ENCODE measurements at regions not wholly inside any gene's neighbourhood (a gene's known extent, or its start where the extent isn't known, plus 50 kb on each side); places are given as distances from the start of the nearest gene placed in this dataset.
"Not testable (repeated sequence)": the region's sequence is repeated elsewhere in the genome, so short reads cannot be mapped to it uniquely, and the experiment has no call there.

DNA sequence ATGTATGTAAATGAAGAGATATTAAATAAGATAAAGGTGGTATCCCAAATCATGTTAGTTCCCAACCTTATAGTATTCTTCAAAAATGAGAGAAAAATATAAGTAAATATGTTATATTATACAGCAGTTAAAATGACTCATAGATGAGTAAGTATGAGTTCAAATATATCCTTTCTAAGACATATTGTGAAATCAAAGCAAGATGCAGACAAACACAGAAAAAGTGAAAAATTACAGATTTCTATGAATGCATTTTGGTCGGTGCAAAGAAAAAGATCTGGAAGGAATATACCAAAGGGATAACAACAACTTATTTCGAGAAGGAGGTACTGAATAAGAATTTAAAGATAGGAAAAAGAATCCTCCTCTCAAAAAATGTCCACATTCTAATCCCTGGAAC, 181.2 kb upstream of the TTC14 start:
- Histone ChIP-seq H3K27me3 (no peaks in the 10 kb centered on the region), H3K4me1 (no peaks in the 10 kb centered on the region), H3K9me3 (peaks cover 0 to 8% (median 0%) of the 10 kb centered on the region in 12 donors), H3K4me3 (no peak overlapping the region), H3K36me3 (no peaks in the 10 kb centered on the region), H3K27ac (no peak overlapping the region)
- DNase-seq (no peak), ATAC-seq (no peak)
- 71 to 81% (median 78%) methylated on average over 2 of the region's 2 CpGs for WGBS, 4 donors
- intact Hi-C loops (cut with DNase I): no loop called here
- no peak for TF ChIP-seq POLR2A (IDR thresholded peaks at IDR 0.05)
- TF ChIP-seq, protein P1, sequence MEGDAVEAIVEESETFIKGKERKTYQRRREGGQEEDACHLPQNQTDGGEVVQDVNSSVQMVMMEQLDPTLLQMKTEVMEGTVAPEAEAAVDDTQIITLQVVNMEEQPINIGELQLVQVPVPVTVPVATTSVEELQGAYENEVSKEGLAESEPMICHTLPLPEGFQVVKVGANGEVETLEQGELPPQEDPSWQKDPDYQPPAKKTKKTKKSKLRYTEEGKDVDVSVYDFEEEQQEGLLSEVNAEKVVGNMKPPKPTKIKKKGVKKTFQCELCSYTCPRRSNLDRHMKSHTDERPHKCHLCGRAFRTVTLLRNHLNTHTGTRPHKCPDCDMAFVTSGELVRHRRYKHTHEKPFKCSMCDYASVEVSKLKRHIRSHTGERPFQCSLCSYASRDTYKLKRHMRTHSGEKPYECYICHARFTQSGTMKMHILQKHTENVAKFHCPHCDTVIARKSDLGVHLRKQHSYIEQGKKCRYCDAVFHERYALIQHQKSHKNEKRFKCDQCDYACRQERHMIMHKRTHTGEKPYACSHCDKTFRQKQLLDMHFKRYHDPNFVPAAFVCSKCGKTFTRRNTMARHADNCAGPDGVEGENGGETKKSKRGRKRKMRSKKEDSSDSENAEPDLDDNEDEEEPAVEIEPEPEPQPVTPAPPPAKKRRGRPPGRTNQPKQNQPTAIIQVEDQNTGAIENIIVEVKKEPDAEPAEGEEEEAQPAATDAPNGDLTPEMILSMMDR (IDR thresholded peaks at IDR 0.05): no peak

DNA sequence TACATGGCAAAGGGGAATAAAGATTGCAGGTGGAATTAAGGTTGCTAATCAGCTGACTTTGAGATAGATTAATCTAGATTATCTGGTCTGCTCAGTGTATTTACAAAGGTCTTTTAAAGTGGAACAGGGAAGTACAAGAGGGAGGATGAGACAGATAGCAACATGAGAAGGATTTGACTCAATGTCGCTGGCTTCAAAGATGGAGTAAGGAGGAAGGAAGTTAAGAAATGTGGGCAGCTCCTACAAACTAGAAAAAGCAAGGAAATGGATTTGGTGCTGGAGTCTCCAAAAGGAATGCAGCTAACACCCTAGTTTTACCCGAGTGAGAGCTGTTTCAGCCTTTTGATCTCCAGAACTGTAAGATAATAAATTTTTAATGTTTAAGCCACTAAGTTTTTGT, 180.7 kb upstream of the TTC14 start:
- no peaks in the 10 kb centered on the region for H3K4me1 ChIP-seq
- no peaks in the 10 kb centered on the region for H3K27me3 ChIP-seq
- H3K27ac ChIP-seq: no peak overlapping the region
- intact Hi-C loops (cut with DNase I): no loop called here
- H3K9me3 ChIP-seq: peaks cover 0 to 8% (median 0%) of the 10 kb centered on the region in 12 donors
- H3K4me3 ChIP-seq: no peak overlapping the region
- DNase-seq: no peak
- TF ChIP-seq POLR2A (IDR thresholded peaks at IDR 0.05): no peak
- TF ChIP-seq, protein P1 (IDR thresholded peaks at IDR 0.05): no peak
- 34 to 39% (median 37%) methylated on average over 2 of the region's 2 CpGs for WGBS, 4 donors
- no peak for ATAC-seq
- H3K36me3 ChIP-seq: no peaks in the 10 kb centered on the region

DNA sequence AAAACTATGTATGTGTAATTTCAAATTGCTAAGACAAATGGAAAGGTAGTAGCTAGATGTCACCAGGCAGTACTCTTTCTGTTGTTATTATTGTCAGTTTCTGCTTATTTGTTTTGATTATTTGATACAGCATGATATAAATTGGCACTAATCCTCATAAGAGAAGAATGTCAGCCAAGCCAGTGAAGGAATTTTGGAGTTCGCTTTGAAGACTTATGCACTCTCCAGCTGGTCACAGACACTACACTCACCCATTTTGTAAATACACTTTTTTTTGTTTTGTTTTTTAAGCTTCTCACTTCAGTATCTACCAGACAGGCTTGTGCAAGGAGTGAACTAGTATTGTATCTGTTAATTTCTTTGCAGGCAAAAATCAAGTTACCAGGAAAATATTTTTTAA, 180.2 kb upstream of the TTC14 start:
- intact Hi-C loops (cut with DNase I): no loop called here
- Histone ChIP-seq H3K4me1 (no peaks in the 10 kb centered on the region), H3K27ac (no peak overlapping the region), H3K9me3 (peaks cover 0 to 8% (median 0%) of the 10 kb centered on the region in 12 donors), H3K36me3 (no peaks in the 10 kb centered on the region), H3K27me3 (no peaks in the 10 kb centered on the region), H3K4me3 (no peak overlapping the region)
- no peak for DNase-seq
- ATAC-seq: no peak
- 78 to 87% (median 85%) methylated on average over 1 of the region's 1 CpG for WGBS, 4 donors
- TF ChIP-seq POLR2A (IDR thresholded peaks at IDR 0.05): no peak
- TF ChIP-seq, protein P1 (IDR thresholded peaks at IDR 0.05): no peak

DNA sequence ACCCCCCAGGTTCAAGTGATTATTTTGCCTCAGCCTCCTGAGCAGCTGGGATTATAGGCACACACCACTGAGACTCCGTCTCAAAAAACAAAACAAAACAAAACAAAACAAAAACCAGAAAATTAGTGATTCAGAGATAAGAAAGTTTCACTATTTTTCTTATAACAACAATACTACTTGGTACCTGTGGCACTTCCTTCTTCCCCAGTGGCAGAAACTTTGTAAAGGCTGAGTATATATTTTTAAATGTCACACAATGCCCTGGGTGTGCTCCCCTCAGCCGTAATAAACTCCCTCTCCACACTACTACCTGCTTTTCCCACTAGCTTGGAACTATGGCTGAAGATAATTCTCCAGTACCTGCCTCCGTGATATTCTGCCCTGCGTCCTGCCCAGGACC, 177.7 kb upstream of the TTC14 start:
- intact Hi-C loops (cut with DNase I); H3K4me1 ChIP-seq; H3K36me3 ChIP-seq; H3K27me3 ChIP-seq; H3K27ac ChIP-seq; H3K4me3 ChIP-seq; ATAC-seq; DNase-seq: not testable (repeated sequence)
- WGBS, 4 donors: 82 to 89% (median 85%) methylated on average over 4 of the region's 4 CpGs
- peaks cover 0 to 12% (median 0%) of the 10 kb centered on the region in 12 donors for H3K9me3 ChIP-seq

DNA sequence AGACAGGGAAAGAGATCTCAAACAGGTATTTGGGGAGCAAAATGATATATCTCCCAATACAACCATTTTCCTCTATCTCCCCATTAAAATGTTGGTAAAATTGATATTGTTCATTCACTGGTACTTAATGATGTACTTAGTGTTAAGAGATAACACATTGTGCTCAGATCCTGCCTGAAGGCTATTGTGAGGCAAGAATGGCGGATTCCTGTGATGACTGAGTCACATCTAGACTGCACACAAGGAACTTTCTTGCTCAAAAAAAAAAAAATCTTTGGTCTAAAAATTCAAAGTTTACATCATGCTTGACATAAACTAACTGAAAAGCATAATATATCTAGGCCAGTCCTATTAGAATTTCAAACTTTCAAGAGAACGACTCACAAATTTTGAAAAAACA, 171.1 kb upstream of the TTC14 start:
- no peak for DNase-seq
- WGBS, 4 donors: 69 to 75% (median 70%) methylated on average over 2 of the region's 2 CpGs
- no peak overlapping the region for H3K4me3 ChIP-seq
- intact Hi-C loops (cut with DNase I): no loop called here
- peaks cover 0 to 8% (median 0%) of the 10 kb centered on the region in 12 donors for H3K9me3 ChIP-seq
- no peaks in the 10 kb centered on the region for H3K36me3 ChIP-seq
- no peak for ATAC-seq
- H3K27me3 ChIP-seq: no peaks in the 10 kb centered on the region
- no peak overlapping the region for H3K27ac ChIP-seq
- TF ChIP-seq, protein P1 (IDR thresholded peaks at IDR 0.05): no peak
- TF ChIP-seq POLR2A (IDR thresholded peaks at IDR 0.05): no peak
- no peaks in the 10 kb centered on the region for H3K4me1 ChIP-seq
